ENCODE measurements at regions not wholly inside any gene's neighbourhood (a gene's known extent, or its start where the extent isn't known, plus 50 kb on each side); places are given as distances from the start of the nearest gene placed in this dataset.
"Not testable (repeated sequence)": the region's sequence is repeated elsewhere in the genome, so short reads cannot be mapped to it uniquely, and the experiment has no call there.

GRCh38 chr2:238717084-238717483, 130.8 kb upstream of the TWIST2 start:
- DNase-seq, result no peak
- no peaks in the 10 kb centered on the region for H3K36me3 ChIP-seq
- H3K9me3 ChIP-seq, result no peaks in the 10 kb centered on the region
- no peaks in the 10 kb centered on the region for H3K27me3 ChIP-seq
- no peak overlapping the region for H3K4me3 ChIP-seq

- no peaks in the 10 kb centered on the region for H3K36me3 ChIP-seq
- no peaks in the 10 kb centered on the region for H3K27me3 ChIP-seq
- no peak overlapping the region for H3K4me3 ChIP-seq
- no peaks in the 10 kb centered on the region for H3K9me3 ChIP-seq
- DNase-seq, result no peak
These were observed 128.2 kb upstream of the TWIST2 start for GRCh38 chr2:238719641-238720040.

- no peaks in the 10 kb centered on the region for H3K9me3 ChIP-seq
- H3K36me3 ChIP-seq, result no peaks in the 10 kb centered on the region
- peak; percentile 47 for DNase-seq
- no peak overlapping the region for H3K4me3 ChIP-seq
- H3K27me3 ChIP-seq, result no peaks in the 10 kb centered on the region
These were observed 127.6 kb upstream of the TWIST2 start for GRCh38 chr2:238720232-238720672.

- H3K36me3 ChIP-seq, result no peaks in the 10 kb centered on the region
- H3K4me3 ChIP-seq, result no peak overlapping the region
- H3K9me3 ChIP-seq, result no peaks in the 10 kb centered on the region
- H3K27me3 ChIP-seq, result no peaks in the 10 kb centered on the region
- no peak for DNase-seq
These were observed 125.7 kb upstream of the TWIST2 start for GRCh38 chr2:238722181-238722580.

GRCh38 chr2:238722883-238723282, 125.0 kb upstream of the TWIST2 start:
- no peaks in the 10 kb centered on the region for H3K36me3 ChIP-seq
- no peak overlapping the region for H3K4me3 ChIP-seq
- DNase-seq, result no peak

GRCh38 chr2:238723740-238724320, 124.1 kb upstream of the TWIST2 start:
- not testable (repeated sequence) for H3K36me3 ChIP-seq, H3K4me3 ChIP-seq, H3K9me3 ChIP-seq, H3K27me3 ChIP-seq, DNase-seq

More at GRCh38 chr2:238722883-238723282, 125.0 kb upstream of the TWIST2 start:
- no peaks in the 10 kb centered on the region for H3K27me3 ChIP-seq
- no peaks in the 10 kb centered on the region for H3K9me3 ChIP-seq

GRCh38 chr2:238724728-238725127, 123.2 kb upstream of the TWIST2 start:
- H3K27me3 ChIP-seq, result no peaks in the 10 kb centered on the region
- no peak overlapping the region for H3K4me3 ChIP-seq
- no peaks in the 10 kb centered on the region for H3K36me3 ChIP-seq
- no peak for DNase-seq
- no peaks in the 10 kb centered on the region for H3K9me3 ChIP-seq

GRCh38 chr2:238725298-238725697, 122.6 kb upstream of the TWIST2 start:
- Histone ChIP-seq H3K27me3 (no peaks in the 10 kb centered on the region), H3K36me3 (no peaks in the 10 kb centered on the region), H3K4me3 (no peak overlapping the region), H3K9me3 (no peaks in the 10 kb centered on the region)
- no peak for DNase-seq

- Histone ChIP-seq H3K4me3 (no peak overlapping the region), H3K27me3 (no peaks in the 10 kb centered on the region), H3K9me3 (no peaks in the 10 kb centered on the region), H3K36me3 (no peaks in the 10 kb centered on the region)
- DNase-seq, result no peak
These were observed 121.0 kb upstream of the TWIST2 start for GRCh38 chr2:238726670-238727584.

GRCh38 chr2:238727585-238728329, 120.1 kb upstream of the TWIST2 start:
- H3K27me3 ChIP-seq, result no peaks in the 10 kb centered on the region
- peak; percentile 79 for DNase-seq
- no peaks in the 10 kb centered on the region for H3K9me3 ChIP-seq
- H3K4me3 ChIP-seq, result no peak overlapping the region
- no peaks in the 10 kb centered on the region for H3K36me3 ChIP-seq

GRCh38 chr2:238728330-238729260, 119.3 kb upstream of the TWIST2 start:
- peak; percentile 83 for DNase-seq
- Histone ChIP-seq H3K27me3 (no peaks in the 10 kb centered on the region), H3K36me3 (no peaks in the 10 kb centered on the region), H3K4me3 (no peak overlapping the region), H3K9me3 (no peaks in the 10 kb centered on the region)

GRCh38 chr2:238729261-238729935, 118.5 kb upstream of the TWIST2 start:
- Histone ChIP-seq H3K36me3 (no peaks in the 10 kb centered on the region), H3K9me3 (no peaks in the 10 kb centered on the region; the same call in 1 of the 2 replicates), H3K27me3 (no peaks in the 10 kb centered on the region), H3K4me3 (no peak overlapping the region)
- DNase-seq, result no peak

GRCh38 chr2:238730001-238730669, 117.8 kb upstream of the TWIST2 start:
- no peaks in the 10 kb centered on the region for H3K27me3 ChIP-seq
- DNase-seq, result no peak
- H3K4me3 ChIP-seq, result no peak overlapping the region
- H3K9me3 ChIP-seq, result no peaks in the 10 kb centered on the region; the same call in 1 of the 2 replicates
- no peaks in the 10 kb centered on the region for H3K36me3 ChIP-seq

GRCh38 chr2:238730881-238731280, 117.0 kb upstream of the TWIST2 start:
- no peak overlapping the region for H3K4me3 ChIP-seq
- H3K27me3 ChIP-seq, result no peaks in the 10 kb centered on the region

GRCh38 chr2:238731961-238732360, 115.9 kb upstream of the TWIST2 start:
- Histone ChIP-seq H3K27me3 (no peaks in the 10 kb centered on the region), H3K36me3 (no peaks in the 10 kb centered on the region), H3K4me3 (no peak overlapping the region), H3K9me3 (no peaks in the 10 kb centered on the region; the same call in 1 of the 2 replicates)
- no peak for DNase-seq

More at GRCh38 chr2:238730881-238731280, 117.0 kb upstream of the TWIST2 start:
- Histone ChIP-seq H3K9me3 (no peaks in the 10 kb centered on the region; the same call in 1 of the 2 replicates), H3K36me3 (no peaks in the 10 kb centered on the region)
- no peak for DNase-seq
